ENCODE measurements at regions not wholly inside any gene's neighbourhood (a gene's known extent, or its start where the extent isn't known, plus 50 kb on each side); places are given as distances from the start of the nearest gene placed in this dataset.

GRCh38 chrX:45771114-45771513, 570.4 kb upstream of the DIPK2B start:
- no peak for TF ChIP-seq CTCF (IDR thresholded peaks at IDR 0.05)
- no peak for TF ChIP-seq REST (IDR thresholded peaks at IDR 0.05; ENCODE audit: insufficient read depth in 1 of 2, low read depth in 2 of 2, low read length in 1 of 2)

Measured in Panc1 (cell line).